GM12865 (cell line): ENCODE measurements at regions not wholly inside any gene's neighbourhood (a gene's known extent, or its start where the extent isn't known, plus 50 kb on each side); places are given as distances from the start of the nearest gene placed in this dataset.

Experiments
- DNase-seq: peaks from one replicate; pipeline ENCODE4 v3.0.0; 2010; ENCODE audit warnings: low read depth
- H3K4me3 ChIP-seq: 2 replicates; pipeline ENCODE4 v1.5.1; 2011; ENCODE audit warnings: mild to moderate bottlenecking, low read depth, low read length, control low read depth
- TF ChIP-seq, protein P1 (sequence below): IDR thresholded peaks from 2 replicates; pipeline ENCODE4 v1.5.1; 2011; ENCODE audit warnings: low read length, control low read depth, low read depth, inconsistent platforms; ENCODE audit not compliant: insufficient read depth; ENCODE audit errors: missing control alignments

DNA sequence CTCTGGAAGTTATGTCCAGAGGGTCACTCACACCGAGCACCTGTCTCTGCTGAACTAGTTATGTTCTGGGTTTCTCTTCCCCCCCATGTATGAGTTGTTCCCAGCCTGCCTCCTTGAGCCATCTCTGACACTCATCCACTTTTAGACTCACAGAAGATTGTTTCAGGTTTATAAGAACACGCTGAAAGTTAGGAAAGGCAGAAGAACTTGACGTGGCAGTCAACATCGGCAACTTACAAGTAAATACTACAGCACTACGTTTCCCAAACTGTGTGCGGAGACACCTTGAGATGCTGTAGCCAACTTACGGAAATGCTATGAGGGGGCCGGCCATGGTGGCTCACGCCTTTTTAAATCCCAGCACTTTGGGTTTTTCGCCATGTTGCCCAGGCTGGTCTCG is 318.0 kb downstream of the ZNF621 start:
- no peak overlapping the region for H3K4me3 ChIP-seq
- TF ChIP-seq, protein P1, sequence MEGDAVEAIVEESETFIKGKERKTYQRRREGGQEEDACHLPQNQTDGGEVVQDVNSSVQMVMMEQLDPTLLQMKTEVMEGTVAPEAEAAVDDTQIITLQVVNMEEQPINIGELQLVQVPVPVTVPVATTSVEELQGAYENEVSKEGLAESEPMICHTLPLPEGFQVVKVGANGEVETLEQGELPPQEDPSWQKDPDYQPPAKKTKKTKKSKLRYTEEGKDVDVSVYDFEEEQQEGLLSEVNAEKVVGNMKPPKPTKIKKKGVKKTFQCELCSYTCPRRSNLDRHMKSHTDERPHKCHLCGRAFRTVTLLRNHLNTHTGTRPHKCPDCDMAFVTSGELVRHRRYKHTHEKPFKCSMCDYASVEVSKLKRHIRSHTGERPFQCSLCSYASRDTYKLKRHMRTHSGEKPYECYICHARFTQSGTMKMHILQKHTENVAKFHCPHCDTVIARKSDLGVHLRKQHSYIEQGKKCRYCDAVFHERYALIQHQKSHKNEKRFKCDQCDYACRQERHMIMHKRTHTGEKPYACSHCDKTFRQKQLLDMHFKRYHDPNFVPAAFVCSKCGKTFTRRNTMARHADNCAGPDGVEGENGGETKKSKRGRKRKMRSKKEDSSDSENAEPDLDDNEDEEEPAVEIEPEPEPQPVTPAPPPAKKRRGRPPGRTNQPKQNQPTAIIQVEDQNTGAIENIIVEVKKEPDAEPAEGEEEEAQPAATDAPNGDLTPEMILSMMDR = no peak
- no peak for DNase-seq

DNA sequence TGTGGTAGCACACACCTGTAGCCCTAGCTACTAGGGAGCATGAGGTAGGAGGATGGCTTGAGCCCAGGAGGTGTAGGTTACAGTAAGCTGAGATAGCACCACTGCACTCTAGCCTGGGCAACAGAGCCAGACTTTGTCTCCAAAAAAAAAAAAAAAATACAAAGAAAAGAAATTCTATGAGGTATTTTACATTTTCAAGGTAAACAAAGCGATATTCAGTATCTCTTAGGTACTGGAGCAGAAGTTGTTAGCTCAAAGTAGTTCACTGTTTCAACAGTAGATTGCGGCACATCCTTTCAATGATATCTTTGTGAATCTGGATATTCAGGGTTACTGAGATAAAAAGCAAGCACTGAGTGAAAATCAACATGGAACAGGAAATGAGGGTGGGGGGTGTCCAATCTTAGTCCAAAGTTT is 318.5 kb downstream of the ZNF621 start:
- TF ChIP-seq, protein P1 = no peak
- no peak for DNase-seq
- no peak overlapping the region for H3K4me3 ChIP-seq

DNA sequence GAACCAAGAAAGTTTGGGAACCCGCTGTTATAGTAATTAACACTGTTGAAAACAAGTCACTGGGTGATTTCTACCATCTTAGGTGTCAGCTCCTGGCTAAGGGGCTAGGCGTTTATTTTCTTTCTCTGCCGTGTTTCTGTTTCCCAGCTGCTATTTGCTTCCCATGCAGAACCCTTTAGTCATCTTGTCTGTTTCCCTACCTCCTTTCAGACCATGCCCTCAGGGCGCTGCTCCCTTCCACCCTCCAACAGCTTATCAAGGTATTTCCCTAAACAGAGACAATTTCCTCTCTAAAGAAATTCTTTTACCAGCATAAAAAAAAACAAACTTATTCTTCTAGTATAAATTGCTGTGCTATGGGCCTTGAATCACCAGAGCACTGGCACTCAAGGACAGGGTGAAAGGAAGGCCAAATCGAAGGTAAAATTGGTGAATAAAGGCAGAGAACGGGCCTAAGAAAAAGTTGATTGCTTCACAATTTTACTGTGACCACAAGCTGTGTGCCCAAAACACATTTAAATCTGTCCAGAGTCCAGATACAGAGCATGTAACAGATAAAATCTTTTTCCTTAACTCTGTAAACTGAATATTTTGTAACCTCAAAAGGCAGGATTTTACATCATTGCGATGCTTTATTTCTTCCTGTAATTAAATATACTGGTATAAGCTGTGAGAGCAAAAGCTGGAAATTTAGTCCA is 319.2 kb downstream of the ZNF621 start:
- TF ChIP-seq, protein P1 = no peak
- DNase-seq = no peak
- no peak overlapping the region for H3K4me3 ChIP-seq

DNA sequence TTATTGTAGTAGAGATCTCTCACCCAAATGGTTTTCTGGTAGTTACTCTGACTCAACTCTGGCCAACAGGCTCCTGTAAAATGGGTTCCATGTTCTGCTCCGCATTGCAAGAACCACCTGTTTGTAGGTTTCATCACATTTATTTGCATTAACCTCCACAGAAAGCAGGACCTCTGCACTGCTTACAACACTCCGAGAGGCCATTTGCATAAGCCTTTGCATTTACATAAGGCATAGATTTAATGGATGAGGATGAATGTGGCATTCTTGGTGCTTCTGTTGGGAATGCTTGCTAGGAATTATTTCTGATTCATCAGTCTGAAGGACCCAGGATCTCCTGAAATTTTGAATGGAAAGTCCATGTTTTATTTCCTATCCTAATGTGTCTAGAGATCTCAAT is 320.1 kb downstream of the ZNF621 start:
- TF ChIP-seq, protein P1 = no peak
- no peak for DNase-seq
- H3K4me3 ChIP-seq = no peak overlapping the region

DNA sequence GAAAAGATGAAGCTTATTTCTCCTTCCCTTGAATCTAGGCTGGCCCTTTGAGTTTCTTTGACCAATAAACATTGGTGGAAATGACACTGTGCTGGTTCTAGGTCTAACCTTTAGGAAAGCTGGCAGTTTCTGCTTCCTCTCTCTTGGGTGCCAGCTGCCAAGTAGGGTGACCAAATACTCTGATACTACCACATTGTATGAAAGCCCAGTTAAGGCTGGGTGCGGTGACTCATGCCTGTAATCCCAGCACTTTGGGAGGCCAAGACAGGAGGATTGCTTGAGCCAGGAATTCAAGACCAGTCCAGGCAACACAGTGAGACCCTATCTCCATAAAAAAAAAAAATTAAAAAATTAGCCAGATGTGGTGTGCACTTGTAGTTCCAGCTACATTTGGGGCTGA is 320.7 kb downstream of the ZNF621 start:
- TF ChIP-seq, protein P1 = no peak
- H3K4me3 ChIP-seq = no peak overlapping the region
- DNase-seq = no peak

DNA sequence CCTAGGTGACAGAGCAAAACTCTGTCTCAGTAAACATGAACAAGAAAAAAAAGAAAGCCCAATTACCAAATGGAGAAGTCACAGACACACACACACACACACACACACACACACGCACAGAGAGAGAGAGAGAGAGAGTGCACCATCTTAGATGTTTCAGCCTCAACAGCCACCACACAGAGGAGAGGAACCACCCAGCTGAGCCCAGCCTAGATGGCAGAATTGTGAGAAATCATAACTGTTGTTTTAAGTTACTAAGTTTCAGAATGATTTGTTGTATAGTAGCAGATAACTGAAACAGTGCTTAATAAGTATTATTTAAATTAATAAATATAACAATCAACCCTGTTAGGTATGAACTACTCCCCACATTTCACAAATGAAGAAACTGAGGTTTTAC is 321.2 kb downstream of the ZNF621 start:
- DNase-seq = no peak
- H3K4me3 ChIP-seq = no peak overlapping the region
- TF ChIP-seq, protein P1 = no peak

DNA sequence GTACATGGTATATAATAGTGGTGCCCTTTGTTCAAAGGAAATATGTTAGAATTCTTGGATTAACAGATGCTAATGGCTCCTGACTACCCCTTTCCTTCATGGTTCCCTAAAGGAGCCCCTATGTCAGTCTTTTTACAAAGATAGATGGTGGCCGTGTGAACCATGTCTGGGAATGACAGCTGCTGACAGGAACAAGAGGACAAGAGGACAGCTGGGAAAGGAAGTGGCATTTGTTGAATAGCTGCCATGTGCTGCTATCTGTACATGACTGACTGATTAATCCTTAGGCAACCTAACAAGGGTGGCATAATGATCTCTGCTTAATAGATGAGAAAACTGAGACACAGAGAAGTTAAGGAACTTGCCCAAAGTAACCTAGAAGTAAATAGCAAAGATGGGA is 321.7 kb downstream of the ZNF621 start:
- no peak overlapping the region for H3K4me3 ChIP-seq
- DNase-seq = no peak
- TF ChIP-seq, protein P1 = no peak
